ENCODE measurements at regions not wholly inside any gene's neighbourhood (a gene's known extent, or its start where the extent isn't known, plus 50 kb on each side); places are given as distances from the start of the nearest gene placed in this dataset.
"Not testable (repeated sequence)": the region's sequence is repeated elsewhere in the genome, so short reads cannot be mapped to it uniquely, and the experiment has no call there.

DNA sequence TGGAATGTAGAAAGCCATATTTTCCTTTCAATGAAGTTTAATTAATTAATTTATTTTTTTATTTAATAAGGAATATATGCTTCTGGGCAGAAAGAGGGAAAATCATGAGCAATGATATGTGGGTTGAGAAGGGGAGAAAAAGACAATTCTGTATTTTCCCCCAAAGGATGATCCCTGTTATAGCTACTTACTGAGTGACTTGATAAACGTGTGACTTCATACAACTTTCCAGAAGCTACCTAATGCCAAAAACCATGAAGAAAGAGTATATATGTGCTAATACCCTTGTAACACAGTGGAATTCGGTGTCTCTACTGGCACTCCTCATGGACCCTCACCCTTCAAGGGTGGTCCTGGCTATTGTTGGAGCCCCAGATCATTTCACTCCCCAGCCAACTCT is 335.0 kb upstream of the KLF4 start:
- peaks cover 17% of the 10 kb centered on the region for H3K4me1 ChIP-seq (ENCODE audit: control insufficient read depth, insufficient read depth, low read length)
- H3K36me3 ChIP-seq (ENCODE audit: control insufficient read depth, insufficient read depth, low read length): no peaks in the 10 kb centered on the region
- WGBS, 2 experiments: 92 to 97% methylated on average over 1 of the region's 2 CpGs
- no peaks in the 10 kb centered on the region for H3K9me3 ChIP-seq (ENCODE audit: control insufficient read depth, low read length)
- H3K27me3 ChIP-seq (ENCODE audit: control insufficient read depth, insufficient read depth, low read length, poor library complexity, severe bottlenecking): no peaks in the 10 kb centered on the region
- no peak overlapping the region for H3K4me3 ChIP-seq (ENCODE audit: insufficient read depth, low read depth, low read length)
- H3K27ac ChIP-seq (ENCODE audit: insufficient read depth, low read depth, low read length, poor library complexity, severe bottlenecking): no peak overlapping the region

DNA sequence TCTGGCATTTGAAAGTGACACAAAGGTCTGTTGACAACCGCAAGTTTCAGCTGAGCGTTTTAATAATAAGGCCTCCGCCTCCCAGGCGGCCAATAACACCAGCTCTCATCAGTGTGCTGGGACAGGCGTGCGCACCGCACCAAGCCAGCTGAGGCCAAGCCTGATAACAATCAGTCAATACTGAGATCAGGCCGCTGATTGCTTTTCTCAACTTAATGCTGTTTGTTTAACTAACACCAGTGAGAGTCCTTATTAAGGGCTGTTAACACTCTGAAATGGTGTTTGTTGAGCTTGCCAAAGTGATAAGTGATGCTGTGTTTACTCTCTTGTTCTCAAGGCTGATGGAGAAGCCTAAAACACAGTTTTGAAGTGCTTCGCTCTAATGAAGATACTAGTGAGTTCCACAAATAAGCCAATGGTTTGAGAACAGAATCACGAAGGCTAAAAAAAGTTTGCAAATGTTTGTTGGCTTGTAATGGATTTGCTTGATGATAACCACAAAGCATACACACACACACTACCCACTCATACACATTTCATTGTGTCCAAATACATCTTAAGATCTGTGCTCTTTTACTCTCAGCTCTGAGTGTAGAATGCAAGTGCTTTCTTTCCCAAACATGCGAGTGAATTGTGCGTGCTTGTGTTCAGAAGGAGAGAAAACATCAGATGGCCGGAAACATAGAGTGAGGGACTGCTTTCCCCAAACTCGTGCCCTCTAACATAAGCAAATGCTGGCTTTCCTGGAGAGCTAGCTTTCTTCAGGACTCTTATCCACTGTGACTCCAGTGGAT is 330.4 kb upstream of the KLF4 start:
- Histone ChIP-seq H3K36me3 (ENCODE audit: control insufficient read depth, insufficient read depth, low read length) (no peaks in the 10 kb centered on the region), H3K27ac (ENCODE audit: insufficient read depth, low read depth, low read length, poor library complexity, severe bottlenecking) (no peak overlapping the region), H3K4me3 (ENCODE audit: insufficient read depth, low read depth, low read length) (no peak overlapping the region), H3K27me3 (ENCODE audit: control insufficient read depth, insufficient read depth, low read length, poor library complexity, severe bottlenecking) (no peaks in the 10 kb centered on the region), H3K4me1 (ENCODE audit: control insufficient read depth, insufficient read depth, low read length) (peaks cover 18% of the 10 kb centered on the region), H3K9me3 (ENCODE audit: control insufficient read depth, low read length) (no peaks in the 10 kb centered on the region)
- WGBS, 2 experiments: 68 to 74% methylated on average over 14 of the region's 14 CpGs

DNA sequence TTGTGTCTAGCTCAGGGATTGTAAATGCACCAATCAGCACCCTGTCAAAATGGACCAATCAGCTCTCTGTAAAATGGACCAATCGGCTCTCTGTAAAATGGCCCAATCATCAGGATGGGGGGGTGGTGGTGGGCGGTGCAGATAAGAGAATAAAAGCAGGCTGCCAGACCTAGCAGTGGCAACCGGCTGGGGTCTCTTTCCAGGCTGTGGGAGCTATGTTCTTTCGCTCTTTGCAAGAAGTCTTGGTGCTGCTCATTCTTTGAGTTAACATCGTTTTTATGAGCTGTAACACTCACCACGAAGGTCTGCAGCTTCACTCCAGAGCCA is 328.9 kb upstream of the KLF4 start:
- not testable (repeated sequence) for H3K4me3 ChIP-seq (ENCODE audit: insufficient read depth, low read depth, low read length); H3K27me3 ChIP-seq (ENCODE audit: control insufficient read depth, insufficient read depth, low read length, poor library complexity, severe bottlenecking); H3K36me3 ChIP-seq (ENCODE audit: control insufficient read depth, insufficient read depth, low read length); H3K9me3 ChIP-seq (ENCODE audit: control insufficient read depth, low read length); H3K27ac ChIP-seq (ENCODE audit: insufficient read depth, low read depth, low read length, poor library complexity, severe bottlenecking)
- peaks cover 18% of the 10 kb centered on the region for H3K4me1 ChIP-seq (ENCODE audit: control insufficient read depth, insufficient read depth, low read length)
- 95 to 97% methylated on average over 6 of the region's 6 CpGs for WGBS, 2 experiments

DNA sequence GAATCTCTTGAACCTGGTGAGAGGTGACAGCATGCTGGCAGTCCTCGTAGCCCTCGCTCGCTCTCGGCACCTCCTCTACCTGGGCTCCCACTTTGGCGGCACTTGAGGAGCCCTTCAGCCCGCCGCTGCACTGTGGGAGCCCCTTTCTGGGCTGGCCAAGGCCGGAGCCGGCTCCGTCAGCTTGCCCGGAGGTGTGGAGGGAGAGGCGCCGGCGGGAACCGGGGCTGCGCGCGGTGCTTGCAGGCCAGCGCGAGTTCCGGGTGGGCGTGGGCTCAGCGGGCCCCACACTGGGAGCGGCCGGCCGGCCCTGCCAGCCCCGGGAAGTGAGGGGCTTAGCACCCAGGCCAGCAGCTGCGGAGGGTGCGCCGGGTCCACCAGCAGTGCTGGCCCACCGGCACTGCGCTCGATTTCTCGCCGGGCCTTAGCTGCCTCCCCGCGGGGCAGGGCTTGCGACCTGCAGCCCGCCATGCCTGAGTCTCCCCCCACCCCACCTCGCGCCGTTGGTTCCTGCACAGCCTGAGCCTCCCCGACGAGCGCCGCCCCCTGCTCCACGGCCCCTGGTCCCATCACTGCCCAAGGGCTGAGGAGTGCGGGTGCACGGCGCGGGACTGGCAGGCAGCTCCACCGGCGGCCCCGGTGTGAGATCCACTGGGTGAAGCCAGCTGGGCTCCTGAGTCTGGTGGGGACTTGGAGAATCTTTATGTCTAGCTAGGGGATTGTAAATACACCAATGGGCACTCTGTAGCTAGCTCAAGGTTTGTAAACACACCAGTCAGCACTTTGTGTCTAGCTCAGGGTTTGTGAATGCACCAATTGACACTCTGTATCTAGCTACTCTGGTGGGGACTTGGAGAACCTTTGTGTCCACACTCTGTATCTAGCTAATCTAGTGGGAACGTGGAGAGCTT is 328.3 kb upstream of the KLF4 start:
- not testable (repeated sequence) for H3K27me3 ChIP-seq (ENCODE audit: control insufficient read depth, insufficient read depth, low read length, poor library complexity, severe bottlenecking)
- WGBS, 2 experiments: 97% methylated on average over 55 of the region's 55 CpGs

DNA sequence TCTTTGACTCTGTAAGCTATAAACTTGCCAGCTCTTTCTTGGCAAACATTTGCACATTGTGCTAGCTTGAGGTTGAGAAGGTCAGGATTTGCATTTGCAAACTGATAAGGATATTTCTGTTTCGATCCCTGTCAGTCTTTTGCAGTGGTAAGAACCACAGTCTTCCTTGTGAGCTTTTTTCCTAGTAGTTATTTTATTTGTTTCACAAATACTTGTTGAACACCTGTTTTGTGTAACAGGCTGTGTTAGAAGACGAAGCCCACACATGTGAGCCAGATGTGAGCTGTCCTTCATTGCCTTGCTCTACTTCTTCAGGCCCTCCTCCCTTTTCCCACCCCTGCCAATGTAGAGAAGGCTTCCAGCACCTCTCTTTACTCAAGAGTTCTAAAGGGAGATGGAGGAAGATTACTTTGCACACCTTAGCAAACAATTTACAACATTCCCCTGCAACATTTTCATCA is 327.0 kb upstream of the KLF4 start:
- H3K27me3 ChIP-seq (ENCODE audit: control insufficient read depth, insufficient read depth, low read length, poor library complexity, severe bottlenecking): no peaks in the 10 kb centered on the region
- H3K4me3 ChIP-seq (ENCODE audit: insufficient read depth, low read depth, low read length): no peak overlapping the region
- H3K4me1 ChIP-seq (ENCODE audit: control insufficient read depth, insufficient read depth, low read length): peaks cover 18% of the 10 kb centered on the region
- no peaks in the 10 kb centered on the region for H3K9me3 ChIP-seq (ENCODE audit: control insufficient read depth, low read length)
- no peaks in the 10 kb centered on the region for H3K36me3 ChIP-seq (ENCODE audit: control insufficient read depth, insufficient read depth, low read length)
- H3K27ac ChIP-seq (ENCODE audit: insufficient read depth, low read depth, low read length, poor library complexity, severe bottlenecking): no peak overlapping the region
- WGBS, 2 experiments: 89 to 96% methylated on average over 2 of the region's 2 CpGs

More for the DNA sequence above, 328.3 kb upstream of the KLF4 start:
- not testable (repeated sequence) for H3K36me3 ChIP-seq (ENCODE audit: control insufficient read depth, insufficient read depth, low read length); H3K9me3 ChIP-seq (ENCODE audit: control insufficient read depth, low read length); H3K27ac ChIP-seq (ENCODE audit: insufficient read depth, low read depth, low read length, poor library complexity, severe bottlenecking); H3K4me3 ChIP-seq (ENCODE audit: insufficient read depth, low read depth, low read length)
- peaks cover 18% of the 10 kb centered on the region for H3K4me1 ChIP-seq (ENCODE audit: control insufficient read depth, insufficient read depth, low read length)

DNA sequence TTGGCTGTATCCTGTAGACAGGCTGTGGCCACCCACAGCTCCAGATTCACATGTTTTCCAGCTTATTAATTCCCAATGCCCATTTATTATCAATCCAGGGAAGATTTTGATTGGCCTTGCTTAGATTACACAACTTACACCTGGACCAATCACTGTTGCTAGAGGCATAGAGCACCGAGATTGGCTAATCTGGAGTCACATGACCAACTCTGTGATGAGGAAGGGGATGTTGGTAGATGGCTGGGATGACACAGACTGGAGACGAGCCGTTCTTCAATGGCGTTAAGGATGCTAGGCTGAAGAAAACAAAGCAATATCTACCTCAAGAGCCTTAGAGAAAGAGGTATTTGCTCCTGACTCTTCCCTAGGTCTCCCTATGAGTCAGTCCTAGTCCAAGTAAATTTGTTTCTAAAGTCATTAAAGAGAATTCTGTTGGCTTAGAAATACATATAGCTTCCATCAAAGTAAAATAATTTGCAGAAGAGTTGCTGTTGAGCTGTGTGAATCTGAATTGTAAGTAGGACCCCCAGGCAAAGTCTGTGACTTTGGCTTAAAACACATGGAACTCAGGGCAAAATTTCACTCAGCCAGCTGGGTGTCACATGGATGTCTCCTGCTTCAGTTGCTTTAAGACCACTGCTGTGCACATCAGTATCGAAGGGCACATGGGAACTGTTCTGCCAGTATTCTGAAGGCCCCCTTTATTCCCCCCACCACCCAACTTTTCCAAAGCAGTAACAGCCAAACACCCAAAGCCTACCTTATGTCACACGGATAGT is 326.4 kb upstream of the KLF4 start:
- no peak overlapping the region for H3K27ac ChIP-seq (ENCODE audit: insufficient read depth, low read depth, low read length, poor library complexity, severe bottlenecking)
- H3K36me3 ChIP-seq (ENCODE audit: control insufficient read depth, insufficient read depth, low read length): no peaks in the 10 kb centered on the region
- WGBS, 2 experiments: 94 to 98% methylated on average over 6 of the region's 6 CpGs
- peaks cover 14% of the 10 kb centered on the region for H3K4me1 ChIP-seq (ENCODE audit: control insufficient read depth, insufficient read depth, low read length)
- no peaks in the 10 kb centered on the region for H3K27me3 ChIP-seq (ENCODE audit: control insufficient read depth, insufficient read depth, low read length, poor library complexity, severe bottlenecking)
- H3K9me3 ChIP-seq (ENCODE audit: control insufficient read depth, low read length): no peaks in the 10 kb centered on the region
- no peak overlapping the region for H3K4me3 ChIP-seq (ENCODE audit: insufficient read depth, low read depth, low read length)

DNA sequence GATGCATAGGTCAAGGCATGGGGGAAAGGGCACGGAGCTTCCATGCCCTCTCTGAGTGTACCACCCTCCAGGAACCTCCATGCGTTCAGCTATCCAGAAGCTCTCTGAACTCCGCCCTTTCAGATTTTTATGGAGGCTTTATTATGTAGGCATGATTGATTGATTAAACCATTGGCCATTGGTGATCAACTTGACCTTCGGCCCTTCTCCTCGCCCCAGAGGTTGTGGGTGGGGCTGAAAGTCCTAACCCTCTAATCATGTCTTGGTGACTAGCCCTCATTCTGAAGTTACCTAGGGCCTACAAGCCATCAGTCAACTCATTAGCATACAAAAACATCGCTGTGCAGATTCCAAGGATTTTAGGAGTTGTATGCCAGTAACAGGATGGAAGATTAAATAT is 323.7 kb upstream of the KLF4 start:
- Histone ChIP-seq H3K4me1 (ENCODE audit: control insufficient read depth, insufficient read depth, low read length) (no peaks in the 10 kb centered on the region), H3K36me3 (ENCODE audit: control insufficient read depth, insufficient read depth, low read length) (no peaks in the 10 kb centered on the region), H3K27ac (ENCODE audit: insufficient read depth, low read depth, low read length, poor library complexity, severe bottlenecking) (no peak overlapping the region), H3K9me3 (ENCODE audit: control insufficient read depth, low read length) (no peaks in the 10 kb centered on the region), H3K4me3 (ENCODE audit: insufficient read depth, low read depth, low read length) (no peak overlapping the region), H3K27me3 (ENCODE audit: control insufficient read depth, insufficient read depth, low read length, poor library complexity, severe bottlenecking) (no peaks in the 10 kb centered on the region)
- WGBS, 2 experiments: 93 to 98% methylated on average over 5 to 6 of the region's 6 CpGs

DNA sequence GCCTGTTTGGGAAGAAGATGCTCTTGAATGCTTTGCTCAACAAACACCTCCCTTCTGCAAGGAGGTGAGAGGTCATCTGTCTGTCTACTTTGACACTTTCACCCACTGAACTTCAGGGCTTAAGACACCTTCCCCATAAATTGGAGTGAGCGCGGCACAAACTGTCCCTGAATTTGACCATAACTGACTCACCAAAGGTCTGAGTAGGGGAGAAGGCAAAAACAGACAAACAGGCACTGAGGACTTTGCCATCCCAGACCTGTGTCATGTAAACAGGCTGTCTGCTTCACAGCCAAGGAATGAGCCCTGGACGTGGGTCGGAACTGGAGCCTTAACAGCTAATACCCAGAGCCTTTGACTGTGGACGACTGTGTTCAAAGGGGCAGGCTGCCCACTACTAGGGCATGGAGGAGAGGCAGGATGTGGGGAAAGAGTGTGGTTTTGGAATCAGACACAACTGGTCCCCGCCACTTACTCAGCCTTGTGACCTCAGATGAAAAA is 320.9 kb upstream of the KLF4 start:
- H3K36me3 ChIP-seq (ENCODE audit: control insufficient read depth, insufficient read depth, low read length): no peaks in the 10 kb centered on the region

DNA sequence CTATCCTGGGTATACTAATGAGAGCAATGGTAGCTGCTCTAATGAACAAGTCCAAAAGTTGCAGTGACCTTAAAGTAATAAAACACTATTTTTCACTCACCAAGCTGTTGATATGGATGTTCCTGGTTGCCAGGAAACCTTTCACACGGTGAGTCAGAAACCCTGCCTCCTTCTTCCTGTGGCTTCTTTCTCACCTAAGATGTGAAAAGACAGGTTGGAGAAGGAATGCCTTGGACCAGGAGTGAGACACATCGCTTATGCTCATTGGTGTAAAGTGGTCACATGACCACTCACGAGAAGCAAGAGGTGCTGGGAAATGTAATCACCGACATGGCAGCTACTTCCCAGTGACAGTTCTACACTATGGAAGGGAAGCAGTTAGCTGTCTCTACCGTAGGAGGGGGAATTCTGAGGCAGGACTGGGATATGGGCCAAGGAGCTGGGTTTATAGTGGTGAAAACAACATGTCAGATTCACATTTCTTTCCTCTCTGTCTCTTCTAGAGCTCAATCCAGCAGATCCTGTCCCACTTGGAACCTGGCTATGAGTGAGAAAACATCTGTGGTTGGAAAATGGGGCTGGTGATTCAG is 320.4 kb upstream of the KLF4 start:
- no peaks in the 10 kb centered on the region for H3K4me1 ChIP-seq (ENCODE audit: control insufficient read depth, insufficient read depth, low read length)
- H3K27ac ChIP-seq (ENCODE audit: insufficient read depth, low read depth, low read length, poor library complexity, severe bottlenecking): no peak overlapping the region
- no peak overlapping the region for H3K4me3 ChIP-seq (ENCODE audit: insufficient read depth, low read depth, low read length)
- H3K36me3 ChIP-seq (ENCODE audit: control insufficient read depth, insufficient read depth, low read length): no peaks in the 10 kb centered on the region
- H3K27me3 ChIP-seq (ENCODE audit: control insufficient read depth, insufficient read depth, low read length, poor library complexity, severe bottlenecking): no peaks in the 10 kb centered on the region
- H3K9me3 ChIP-seq (ENCODE audit: control insufficient read depth, low read length): no peaks in the 10 kb centered on the region
- WGBS, 2 experiments: 94 to 96% methylated on average over 5 of the region's 5 CpGs

More for the DNA sequence above, 320.9 kb upstream of the KLF4 start:
- H3K4me3 ChIP-seq (ENCODE audit: insufficient read depth, low read depth, low read length): no peak overlapping the region
- 94 to 95% methylated on average over 6 of the region's 6 CpGs for WGBS, 2 experiments
- no peaks in the 10 kb centered on the region for H3K4me1 ChIP-seq (ENCODE audit: control insufficient read depth, insufficient read depth, low read length)
- no peaks in the 10 kb centered on the region for H3K27me3 ChIP-seq (ENCODE audit: control insufficient read depth, insufficient read depth, low read length, poor library complexity, severe bottlenecking)
- H3K27ac ChIP-seq (ENCODE audit: insufficient read depth, low read depth, low read length, poor library complexity, severe bottlenecking): no peak overlapping the region
- no peaks in the 10 kb centered on the region for H3K9me3 ChIP-seq (ENCODE audit: control insufficient read depth, low read length)
